Choroid plexus epithelial cell (primary cell): ENCODE measurements at regions not wholly inside any gene's neighbourhood (a gene's known extent, or its start where the extent isn't known, plus 50 kb on each side); places are given as distances from the start of the nearest gene placed in this dataset.

Source experiments
- DNase-seq: peaks from one replicate; pipeline ENCODE4 v3.0.0-alpha.2; 2010; ENCODE audit warnings: low read depth
- H3K4me3 ChIP-seq: 2 replicates; pipeline ENCODE4 v1.5.1; 2011; ENCODE audit warnings: low read depth, mild to moderate bottlenecking, control low read depth, low read length, moderate library complexity
- TF ChIP-seq, protein P1 (sequence below): conservative IDR thresholded peaks from 2 replicates; pipeline ENCODE4 v1.5.1; 2011; ENCODE audit warnings: low read depth, mild to moderate bottlenecking, control low read depth, inconsistent platforms, low read length, moderate library complexity

- no peak for DNase-seq
- TF ChIP-seq, protein P1, sequence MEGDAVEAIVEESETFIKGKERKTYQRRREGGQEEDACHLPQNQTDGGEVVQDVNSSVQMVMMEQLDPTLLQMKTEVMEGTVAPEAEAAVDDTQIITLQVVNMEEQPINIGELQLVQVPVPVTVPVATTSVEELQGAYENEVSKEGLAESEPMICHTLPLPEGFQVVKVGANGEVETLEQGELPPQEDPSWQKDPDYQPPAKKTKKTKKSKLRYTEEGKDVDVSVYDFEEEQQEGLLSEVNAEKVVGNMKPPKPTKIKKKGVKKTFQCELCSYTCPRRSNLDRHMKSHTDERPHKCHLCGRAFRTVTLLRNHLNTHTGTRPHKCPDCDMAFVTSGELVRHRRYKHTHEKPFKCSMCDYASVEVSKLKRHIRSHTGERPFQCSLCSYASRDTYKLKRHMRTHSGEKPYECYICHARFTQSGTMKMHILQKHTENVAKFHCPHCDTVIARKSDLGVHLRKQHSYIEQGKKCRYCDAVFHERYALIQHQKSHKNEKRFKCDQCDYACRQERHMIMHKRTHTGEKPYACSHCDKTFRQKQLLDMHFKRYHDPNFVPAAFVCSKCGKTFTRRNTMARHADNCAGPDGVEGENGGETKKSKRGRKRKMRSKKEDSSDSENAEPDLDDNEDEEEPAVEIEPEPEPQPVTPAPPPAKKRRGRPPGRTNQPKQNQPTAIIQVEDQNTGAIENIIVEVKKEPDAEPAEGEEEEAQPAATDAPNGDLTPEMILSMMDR = no peak
- H3K4me3 ChIP-seq = no peak overlapping the region
These were observed 1832.8 kb upstream of the FLRT2 start for GRCh38 chr14:83697099-83697498.

GRCh38 chr14:83702619-83703018 lies 1827.3 kb upstream of the FLRT2 start:
- DNase-seq = no peak
- TF ChIP-seq, protein P1 = no peak
- no peak overlapping the region for H3K4me3 ChIP-seq

- peak; percentile 58 for DNase-seq
- H3K4me3 ChIP-seq = no peak overlapping the region
- TF ChIP-seq, protein P1 = no peak
These were observed 1823.6 kb upstream of the FLRT2 start for GRCh38 chr14:83706231-83706954.

DNA sequence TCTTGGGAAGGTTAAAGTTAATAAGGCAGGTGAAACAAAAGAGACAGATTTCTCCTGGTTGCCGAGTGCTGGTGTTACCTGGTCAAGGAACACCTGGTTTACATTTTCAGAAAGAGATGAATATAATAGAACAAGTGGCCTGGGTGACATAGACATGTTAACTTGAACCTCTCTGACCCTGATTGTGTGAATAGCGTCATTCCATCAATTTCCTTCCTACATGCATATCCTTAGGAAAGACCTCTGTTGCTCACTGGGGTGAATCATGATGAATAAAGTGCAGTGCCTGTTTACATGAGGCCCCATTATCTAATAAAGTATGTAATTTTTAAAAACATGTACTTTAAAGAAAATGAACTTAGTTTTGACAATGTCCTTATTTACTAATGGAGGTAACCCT lies 1822.9 kb upstream of the FLRT2 start:
- no peak overlapping the region for H3K4me3 ChIP-seq
- DNase-seq = peak; percentile 5
- TF ChIP-seq, protein P1 = no peak

DNA sequence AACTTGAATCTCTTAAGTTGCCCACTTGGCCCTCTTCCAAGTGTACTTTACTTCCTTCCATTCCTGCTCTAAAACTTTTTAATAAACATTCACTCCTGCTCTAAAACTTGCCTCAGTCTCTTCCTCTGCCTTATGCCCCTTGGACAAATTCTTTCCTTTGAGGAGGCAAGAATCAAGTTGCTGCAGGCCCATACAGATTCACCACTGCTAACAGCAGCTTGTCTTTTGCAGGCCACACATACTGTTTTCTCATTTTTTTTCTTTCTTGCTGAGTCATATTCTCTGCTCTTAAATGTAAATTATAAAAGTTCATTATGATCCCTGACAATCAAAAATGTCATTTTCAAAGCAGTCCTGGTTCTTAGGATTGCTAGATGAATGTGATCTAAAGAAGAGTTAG lies 1820.8 kb upstream of the FLRT2 start:
- TF ChIP-seq, protein P1 = no peak
- peak; percentile 5 for DNase-seq
- no peak overlapping the region for H3K4me3 ChIP-seq

DNA sequence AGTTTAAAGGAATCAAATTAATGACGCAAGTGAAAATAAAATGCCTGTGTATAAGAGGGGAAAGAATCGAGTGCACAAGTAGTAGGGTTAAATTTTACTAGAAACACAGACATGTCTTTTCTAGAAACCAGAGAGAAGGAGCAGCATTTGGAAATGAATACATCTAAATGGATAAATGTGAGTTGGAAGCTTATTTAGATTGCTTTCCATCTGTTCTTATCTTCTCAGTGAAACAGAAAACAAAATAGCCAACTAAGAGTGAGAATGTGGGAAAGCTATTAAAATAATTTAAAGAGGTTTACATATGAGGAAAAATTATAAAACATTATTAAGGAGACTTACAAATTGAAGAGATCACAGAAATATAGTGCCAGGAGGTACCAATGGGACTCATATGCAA lies 1818.9 kb upstream of the FLRT2 start:
- DNase-seq = no peak
- no peak overlapping the region for H3K4me3 ChIP-seq
- TF ChIP-seq, protein P1 = no peak
